Tibial nerve (tissue), 4 donors: ENCODE measurements at regions not wholly inside any gene's neighbourhood (a gene's known extent, or its start where the extent isn't known, plus 50 kb on each side); places are given as distances from the start of the nearest gene placed in this dataset.

Experiments
- CTCF ChIP-seq, 5 experiments: fragments of 200-600 bp in 3 of 5; fragments of 450-650 bp in 2 of 5; sonication (generic) in 3 of 5; IDR thresholded peaks; one replicate each; pipeline ENCODE4 v1.5.1; 2016 to 2019; ENCODE audit warnings: antibody characterized with exemption in 5 of 5, mild to moderate bottlenecking in 3 of 5, moderate library complexity in 2 of 5
- EP300 ChIP-seq, 2 donors: sonication (generic); formaldehyde crosslinking; IDR thresholded peaks; one replicate each; pipeline ENCODE4 v1.6.1; 2017; ENCODE audit warnings: antibody characterized with exemption in 2 of 2, mild to moderate bottlenecking in 1 of 2
- POLR2A ChIP-seq, 2 donors: fragments of 450-650 bp; IDR thresholded peaks; one replicate each; pipeline ENCODE4 v1.6.1; 2017; ENCODE audit warnings: antibody characterized with exemption in 2 of 2, mild to moderate bottlenecking in 2 of 2, moderate library complexity in 2 of 2

DNA sequence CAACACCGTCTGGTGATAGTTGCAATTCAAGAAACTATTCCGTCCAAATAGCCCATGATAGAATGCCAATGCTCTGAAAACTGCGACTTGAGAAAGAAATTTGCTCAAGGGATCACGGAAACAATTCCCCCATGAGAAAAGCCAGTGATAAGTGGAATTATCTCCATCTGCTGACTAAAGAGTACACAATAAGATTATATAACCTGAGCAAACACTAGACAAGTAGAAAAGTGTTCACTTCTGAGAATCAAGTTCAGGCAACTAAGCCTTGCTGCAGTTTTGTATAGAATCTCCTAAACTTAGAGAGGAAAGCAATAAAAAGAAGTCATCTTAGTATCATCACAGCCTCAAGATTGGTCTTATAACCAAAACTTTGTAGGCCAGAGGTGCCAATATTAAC is 336.3 kb upstream of the NRXN1 start:
- TF ChIP-seq POLR2A (IDR thresholded peaks at IDR 0.05) (no peak), CTCF (IDR thresholded peaks at IDR 0.05) (no peak), EP300 (IDR thresholded peaks at IDR 0.05) (no peak)
